K562 (cell line): ENCODE measurements at regions not wholly inside any gene's neighbourhood (a gene's known extent, or its start where the extent isn't known, plus 50 kb on each side); places are given as distances from the start of the nearest gene placed in this dataset.

Experiments
- ATAC-seq: fragments of 200-7000 bp; cut with Tn5 transposase; 3 replicates; pipeline ENCODE4 v1.9.1; 2020; ENCODE audit warnings: moderate library complexity
- BruUV-seq: library from RNA; stranded (reverse); fragments of 400-500 nt; replicated peaks from 2 replicates; lab custom pipeline; 2021; lab: Mats Ljungman, UMichigan
- CTCF ChIA-PET: fragments of 300-600 bp; formaldehyde crosslinking; extraction: SDS; loops from one replicate; lab custom pipeline; 2021; ENCODE audit warnings: low intra/inter-chr PET ratio; lab: Yijun Ruan, JAX
- POLR2A ChIA-PET: fragments of 300-600, 350-650 bp; sonication (Branson Sonifier 250); formaldehyde crosslinking; extraction: SDS; loops from one replicate; lab custom pipeline; 2021; ENCODE audit warnings: antibody characterized with exemption, inconsistent platforms; lab: Yijun Ruan, JAX
- DNase-seq, 4 experiments: peaks; one replicate each; pipeline versions ENCODE4 v3.0.0 to v3.0.0-alpha.2; 2011 to 2018; ENCODE audit warnings: low spot score in 3 of 4, mixed read lengths in 3 of 4; ENCODE audit errors: extremely low read depth in 1 of 4
- FAIRE-seq: peaks from 2 replicates; lab custom pipeline; 2011; peaks lifted over from hg19 to GRCh38; lab: Jason Lieb, UNC
- H2AFZ ChIP-seq: 2 replicates; pipeline ENCODE4 v1.6.0; 2011; ENCODE audit warnings: low read depth, low read length, control low read depth, inconsistent platforms
- H3K27ac ChIP-seq: fragments of 200-600 bp; 3 replicates; pipeline ENCODE4 v1.8.0; 2011; ENCODE audit warnings: low read depth, mild to moderate bottlenecking, control low read depth, inconsistent platforms, low read length, moderate library complexity, mixed read lengths; ENCODE audit errors: extremely low read depth
- H3K27me3 ChIP-seq, 2 experiments: fragments of 300-600 bp in 1 of 2; 2 replicates in 1 of 2; 3 replicates in 1 of 2; pipeline versions ENCODE4 v1.6.0 to v1.8.0; 2011; ENCODE audit warnings: inconsistent platforms in 2 of 2, low read length in 2 of 2, mild to moderate bottlenecking in 1 of 2, mixed read lengths in 1 of 2, moderate library complexity in 1 of 2; ENCODE audit not compliant: control insufficient read depth in 2 of 2, insufficient read depth in 2 of 2
- H3K36me3 ChIP-seq: fragments of 300-600 bp; 3 replicates; pipeline ENCODE4 v1.8.0; 2011; ENCODE audit warnings: mild to moderate bottlenecking, low read length, inconsistent platforms; ENCODE audit not compliant: control insufficient read depth, insufficient read depth
- H3K4me1 ChIP-seq, 2 experiments: fragments of 200-600 bp in 1 of 2; replicated peaks in 1 of 2; 2 replicates in 1 of 2; 3 replicates in 1 of 2; pipeline versions ENCODE4 v1.5.1 to v1.8.0; 2011; ENCODE audit warnings: inconsistent platforms in 2 of 2, low read length in 2 of 2, mild to moderate bottlenecking in 1 of 2, mixed read lengths in 1 of 2, moderate library complexity in 1 of 2; ENCODE audit not compliant: control insufficient read depth in 2 of 2, insufficient read depth in 2 of 2
- H3K4me2 ChIP-seq: 2 replicates; pipeline ENCODE4 v1.6.1; 2011; ENCODE audit warnings: low read length, control low read depth, inconsistent platforms, mixed read lengths; ENCODE audit not compliant: insufficient read depth
- H3K4me3 ChIP-seq: fragments of 200-600 bp; sonication (generic), shearing (Covaris generic); 2 replicates; pipeline ENCODE4 v1.5.1; 2016; ENCODE audit warnings: control low read depth, inconsistent platforms
- H3K79me2 ChIP-seq: fragments of 200-600 bp; 3 replicates; pipeline ENCODE4 v1.8.0; 2011; ENCODE audit warnings: low read length, inconsistent platforms; ENCODE audit not compliant: control insufficient read depth, insufficient read depth
- H3K9ac ChIP-seq, 2 experiments: 2 replicates each; pipeline versions ENCODE4 v1.6.0 to v1.6.1; 2011; ENCODE audit warnings: low read depth in 2 of 2, low read length in 2 of 2, control low read depth in 1 of 2, inconsistent platforms in 1 of 2, mild to moderate bottlenecking in 1 of 2, mixed read lengths in 1 of 2; ENCODE audit not compliant: insufficient read depth in 1 of 2
- H3K9me1 ChIP-seq: one replicate; pipeline ENCODE4 v1.6.0; 2011; ENCODE audit warnings: inconsistent platforms, mild to moderate bottlenecking, low read length, moderate library complexity; ENCODE audit not compliant: control insufficient read depth, insufficient read depth
- H3K9me3 ChIP-seq: replicated peaks from 2 replicates; pipeline ENCODE4 v1.5.1; 2011; ENCODE audit warnings: low read depth, low read length, inconsistent platforms; ENCODE audit not compliant: control insufficient read depth, insufficient read depth
- H4K20me1 ChIP-seq: replicated peaks from 2 replicates; pipeline ENCODE4 v1.6.1; 2011; ENCODE audit warnings: low read length, inconsistent platforms, mixed read lengths; ENCODE audit not compliant: control insufficient read depth, insufficient read depth
- WGBS: fragments of 100-300 bp; shearing (Covaris generic); methylation state at CpG from one replicate; pipeline ENCODE4 v1.1.6; 2016; ENCODE audit warnings: low coverage, mixed read lengths; ENCODE audit not compliant: insufficient coverage; ENCODE audit errors: missing lambda C conversion rate; 5-methylcytosine and 5-hydroxymethylcytosine counted together
- in situ Hi-C: fragments of 300-500 bp; cut with MboI; formaldehyde crosslinking; loops from 4 replicates; pipeline ENCODE4 v1.15.0; 2018; ENCODE audit warnings: inconsistent platforms, mixed read lengths
- intact Hi-C: fragments of 100-400 bp; cut with micrococcal nuclease; formaldehyde crosslinking; loops from 2 replicates; pipeline ENCODE4 v1.14.2; 2022
- TF ChIP-seq, protein P1 (sequence below): fragments of 250-450 bp; sonication (Bioruptor Pico); IDR thresholded peaks from 2 replicates; pipeline ENCODE4 v1.5.0; 2022; ENCODE audit warnings: mild to moderate bottlenecking
- TF ChIP-seq, protein P2 (sequence below): sonication (generic); IDR thresholded peaks from 2 replicates; pipeline ENCODE4 v1.6.1; 2016

DNA sequence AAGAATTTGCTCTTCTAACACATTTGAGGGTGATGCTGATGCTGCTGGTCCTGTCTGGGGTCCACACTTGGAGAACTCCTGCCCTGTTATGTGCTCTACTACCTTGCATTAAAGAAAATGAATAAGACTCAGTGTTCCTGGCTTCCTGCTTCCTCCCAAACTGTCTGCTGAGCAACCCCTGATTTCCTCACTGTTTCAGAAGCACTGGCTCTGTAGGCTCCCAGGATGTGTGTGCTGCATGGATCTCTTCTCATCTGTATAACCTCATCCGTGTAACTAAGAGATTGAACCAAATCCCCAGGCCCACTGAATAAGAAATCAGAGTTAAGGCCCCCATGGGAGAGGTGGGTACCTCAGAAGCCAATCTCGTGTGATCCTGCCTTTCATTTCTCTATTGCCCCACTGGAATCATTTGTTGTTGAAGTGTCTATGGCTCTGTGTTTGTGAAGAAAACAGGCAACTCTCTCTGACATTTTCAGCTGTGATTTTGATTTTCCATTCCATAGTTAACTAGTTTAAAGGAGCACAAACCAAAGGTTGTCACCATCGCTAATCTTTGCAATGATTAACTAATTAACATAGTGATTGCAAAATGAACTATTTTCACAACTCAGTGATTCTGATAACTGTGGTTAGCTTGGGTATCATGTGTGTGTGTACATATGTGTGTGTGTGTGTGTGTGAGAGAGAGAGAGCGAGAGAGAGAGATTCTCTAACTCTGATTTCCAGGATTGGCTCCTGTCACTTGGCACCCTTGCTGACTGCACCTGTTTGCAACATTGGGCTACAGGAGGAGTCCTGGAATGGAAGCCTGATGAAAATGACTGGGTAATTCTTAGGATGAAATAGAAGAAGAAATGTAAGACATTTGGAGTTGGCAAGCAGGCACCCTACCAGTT, 196.2 kb downstream of the SLC38A4 start:
- TF ChIP-seq, protein P1, sequence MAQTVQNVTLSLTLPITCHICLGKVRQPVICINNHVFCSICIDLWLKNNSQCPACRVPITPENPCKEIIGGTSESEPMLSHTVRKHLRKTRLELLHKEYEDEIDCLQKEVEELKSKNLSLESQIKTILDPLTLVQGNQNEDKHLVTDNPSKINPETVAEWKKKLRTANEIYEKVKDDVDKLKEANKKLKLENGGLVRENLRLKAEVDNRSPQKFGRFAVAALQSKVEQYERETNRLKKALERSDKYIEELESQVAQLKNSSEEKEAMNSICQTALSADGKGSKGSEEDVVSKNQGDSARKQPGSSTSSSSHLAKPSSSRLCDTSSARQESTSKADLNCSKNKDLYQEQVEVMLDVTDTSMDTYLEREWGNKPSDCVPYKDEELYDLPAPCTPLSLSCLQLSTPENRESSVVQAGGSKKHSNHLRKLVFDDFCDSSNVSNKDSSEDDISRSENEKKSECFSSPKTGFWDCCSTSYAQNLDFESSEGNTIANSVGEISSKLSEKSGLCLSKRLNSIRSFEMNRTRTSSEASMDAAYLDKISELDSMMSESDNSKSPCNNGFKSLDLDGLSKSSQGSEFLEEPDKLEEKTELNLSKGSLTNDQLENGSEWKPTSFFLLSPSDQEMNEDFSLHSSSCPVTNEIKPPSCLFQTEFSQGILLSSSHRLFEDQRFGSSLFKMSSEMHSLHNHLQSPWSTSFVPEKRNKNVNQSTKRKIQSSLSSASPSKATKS, result no peak
- TF ChIP-seq, protein P2, sequence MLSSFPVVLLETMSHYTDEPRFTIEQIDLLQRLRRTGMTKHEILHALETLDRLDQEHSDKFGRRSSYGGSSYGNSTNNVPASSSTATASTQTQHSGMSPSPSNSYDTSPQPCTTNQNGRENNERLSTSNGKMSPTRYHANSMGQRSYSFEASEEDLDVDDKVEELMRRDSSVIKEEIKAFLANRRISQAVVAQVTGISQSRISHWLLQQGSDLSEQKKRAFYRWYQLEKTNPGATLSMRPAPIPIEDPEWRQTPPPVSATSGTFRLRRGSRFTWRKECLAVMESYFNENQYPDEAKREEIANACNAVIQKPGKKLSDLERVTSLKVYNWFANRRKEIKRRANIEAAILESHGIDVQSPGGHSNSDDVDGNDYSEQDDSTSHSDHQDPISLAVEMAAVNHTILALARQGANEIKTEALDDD, result 0 out of 2 replicates have a peak, but pooled peaks have one; percentile 19
- BruUV-seq, result no TSS peak
- Histone ChIP-seq H3K9ac (no peak overlapping the region), H3K79me2 (no peaks in the 10 kb centered on the region), H3K4me3 (no peak overlapping the region), H2AFZ (no peak overlapping the region), H4K20me1 (no peaks in the 10 kb centered on the region), H3K36me3 (no peaks in the 10 kb centered on the region), H3K27ac (no peak overlapping the region), H3K9me3 (no peaks in the 10 kb centered on the region), H3K4me1 (no peaks in the 10 kb centered on the region), H3K9me1 (no peaks in the 10 kb centered on the region), H3K27me3 (no peaks in the 10 kb centered on the region), H3K4me2 (no peak overlapping the region)
- in situ Hi-C loops (no loop called here), intact Hi-C loops (no loop called here)
- ATAC-seq (no peak), FAIRE-seq (no peak), DNase-seq (no peak)
- WGBS, result 18% methylated on average over 4 of the region's 4 CpGs
- CTCF ChIA-PET, result no interaction called here
- POLR2A ChIA-PET, result no interaction called here
